GM12892 (cell line): ENCODE measurements at regions not wholly inside any gene's neighbourhood (a gene's known extent, or its start where the extent isn't known, plus 50 kb on each side); places are given as distances from the start of the nearest gene placed in this dataset.

ENCODE experiments used
- POLR2A ChIP-seq: IDR thresholded peaks from 2 replicates; pipeline ENCODE4 v1.6.1; 2011; ENCODE audit warnings: low read depth, low read length, control low read depth
- POLR2AphosphoS5 ChIP-seq: IDR thresholded peaks from 2 replicates; pipeline ENCODE4 v1.6.1; 2011; ENCODE audit warnings: low read depth, low read length, control low read depth
- TAF1 ChIP-seq: IDR thresholded peaks from 2 replicates; pipeline ENCODE4 v1.6.1; 2011; ENCODE audit warnings: low read depth, mild to moderate bottlenecking, control low read depth, low read length, borderline replicate concordance

DNA sequence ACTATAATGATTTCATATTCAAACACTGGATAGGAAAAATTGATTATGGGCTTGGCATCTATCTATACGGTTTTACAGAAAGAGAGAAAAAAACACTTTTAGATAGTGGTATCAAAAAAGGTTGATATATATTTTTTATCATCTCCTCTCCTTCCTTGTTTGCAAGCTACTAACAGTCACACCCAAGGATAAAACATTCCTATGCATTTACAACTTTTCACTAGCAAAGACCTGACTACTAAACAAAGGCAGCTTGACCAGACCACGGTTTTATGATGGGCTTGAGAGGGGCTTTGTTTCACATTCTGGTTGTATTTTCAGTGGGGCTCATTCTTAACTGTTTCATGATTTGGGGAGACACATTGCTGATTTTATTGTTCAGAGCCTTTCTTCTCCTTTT, 477.6 kb upstream of the CITED2 start:
- TF ChIP-seq TAF1 (no peak), POLR2AphosphoS5 (no peak), POLR2A (no peak)
